AG08395 (cell line): ENCODE measurements at regions not wholly inside any gene's neighbourhood (a gene's known extent, or its start where the extent isn't known, plus 50 kb on each side); places are given as distances from the start of the nearest gene placed in this dataset.

Source experiments
- DNase-seq: peaks from one replicate; pipeline ENCODE4 v3.0.0; 2012; ENCODE audit warnings: mixed read lengths, low spot score

DNA sequence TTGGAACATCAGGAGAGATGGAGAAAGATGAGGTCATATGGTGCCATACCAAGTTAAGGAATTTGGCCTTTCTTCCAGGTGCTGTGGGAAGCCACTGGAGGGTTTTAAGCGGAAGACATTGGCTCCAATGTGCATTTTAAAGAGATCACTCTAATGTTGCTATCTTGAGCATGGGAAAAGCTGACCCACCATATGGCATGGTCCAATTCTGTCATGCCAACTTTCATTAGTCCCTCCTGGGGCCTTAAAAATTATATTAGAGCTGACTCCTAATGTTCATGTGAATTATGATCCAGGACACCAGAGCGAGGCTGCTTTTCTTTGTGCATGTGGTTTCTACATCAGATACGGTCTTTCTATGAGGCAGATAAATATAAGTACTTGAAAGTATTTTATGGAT is 335.0 kb upstream of the TSHZ2 start:
- no peak for DNase-seq

- DNase-seq: no peak
Observed at GRCh38 chr20:52631469-52631868, 340.7 kb upstream of the TSHZ2 start.

GRCh38 chr20:52630138-52630537 is 342.0 kb upstream of the TSHZ2 start:
- no peak for DNase-seq

DNA sequence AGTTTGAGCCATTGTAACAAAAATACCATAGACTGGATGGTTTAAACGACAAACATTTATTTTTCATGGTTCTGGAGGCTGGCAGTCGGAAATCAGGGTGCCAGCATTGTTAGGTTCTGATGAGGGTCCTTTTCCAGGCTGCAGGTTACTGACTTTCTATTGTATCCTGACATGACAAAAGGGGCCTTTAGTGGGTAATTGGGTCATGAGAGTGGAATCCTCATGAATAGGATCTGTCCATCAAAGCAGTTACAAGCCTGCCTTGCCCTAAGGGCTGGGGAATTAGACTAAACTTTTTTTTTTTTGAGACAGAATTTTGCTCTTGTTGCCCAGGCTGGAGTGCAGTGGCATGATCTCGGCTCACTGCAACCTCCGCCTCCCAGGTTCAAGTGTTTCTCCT is 347.9 kb upstream of the TSHZ2 start:
- DNase-seq: no peak

DNA sequence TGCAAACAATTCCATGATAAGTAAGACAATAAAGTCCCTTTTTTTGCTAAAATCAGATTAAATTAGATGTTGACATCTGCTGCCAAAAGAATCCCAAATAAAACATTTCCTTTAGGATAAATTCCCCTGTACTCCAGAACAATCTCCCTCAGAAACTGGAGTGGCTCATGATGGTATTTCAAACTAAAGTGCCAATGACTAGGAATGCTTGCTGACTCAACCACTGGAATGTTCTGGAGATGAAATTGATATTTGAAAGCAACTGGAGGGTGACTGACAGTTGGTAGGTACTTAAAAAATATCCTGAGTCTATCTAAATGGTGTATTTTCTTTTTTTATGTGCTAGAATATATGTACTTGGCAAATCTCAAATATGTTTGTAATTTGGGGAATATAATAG is 350.1 kb upstream of the TSHZ2 start:
- DNase-seq: peak; percentile 44

DNA sequence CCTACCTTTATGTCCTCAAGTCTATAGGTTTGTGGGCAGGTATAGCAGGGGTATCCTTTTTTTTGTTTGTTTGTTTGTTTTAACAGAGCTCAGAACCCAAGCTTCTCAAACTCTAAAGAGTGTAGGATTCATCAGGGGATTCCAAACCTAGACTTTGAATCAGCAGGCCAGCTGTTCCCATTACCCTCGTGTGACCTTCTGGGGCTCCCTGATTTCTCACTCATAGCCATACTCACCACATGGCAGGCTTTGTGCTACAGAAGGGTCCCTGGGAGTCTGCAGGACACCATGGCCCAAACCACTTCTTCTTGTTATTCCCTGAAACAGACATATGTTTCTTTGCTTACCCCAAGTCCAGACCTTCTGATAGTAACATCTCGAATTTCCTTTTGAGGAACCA is 350.8 kb upstream of the TSHZ2 start:
- DNase-seq: no peak

DNA sequence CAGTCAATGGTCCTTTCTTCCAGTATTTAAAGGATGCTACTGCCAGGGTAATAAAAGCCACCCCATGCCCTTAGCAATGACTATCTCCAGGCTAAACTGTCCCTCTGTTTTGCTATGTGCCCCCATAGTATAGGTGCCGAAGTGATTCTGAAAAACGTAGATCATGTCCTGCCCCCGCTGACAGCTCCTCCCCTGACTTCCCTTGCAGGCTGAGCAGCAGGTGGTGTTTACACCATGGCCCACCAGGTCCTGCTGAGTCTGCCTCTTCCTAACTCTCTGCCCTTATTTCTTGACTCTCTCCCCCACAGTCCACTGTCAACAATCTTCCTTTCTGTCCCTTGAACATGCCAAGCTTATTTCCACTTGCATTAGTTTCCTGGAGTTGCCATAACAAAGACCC is 352.5 kb upstream of the TSHZ2 start:
- no peak for DNase-seq

GRCh38 chr20:52619101-52619500 is 353.1 kb upstream of the TSHZ2 start:
- DNase-seq: no peak

DNA sequence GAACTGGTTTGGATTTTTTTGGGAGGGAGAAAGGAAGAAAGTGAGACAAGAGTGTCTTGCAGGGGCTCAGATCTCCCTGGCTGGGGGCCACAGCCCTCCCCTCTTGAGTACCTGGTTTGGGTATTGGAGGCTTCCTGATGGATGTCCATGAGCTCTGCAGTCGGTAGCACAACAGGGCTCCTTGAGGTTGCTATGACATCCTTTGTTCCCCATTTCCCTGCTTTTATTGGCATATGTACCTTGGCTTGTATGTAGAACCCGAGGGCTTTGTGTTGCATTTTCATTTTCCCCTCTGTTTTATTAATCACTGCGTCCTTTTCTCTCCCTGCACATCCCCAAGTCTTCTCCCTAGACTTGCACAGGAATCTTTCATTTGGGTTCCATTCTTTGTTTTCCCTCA is 355.5 kb upstream of the TSHZ2 start:
- DNase-seq: no peak

DNA sequence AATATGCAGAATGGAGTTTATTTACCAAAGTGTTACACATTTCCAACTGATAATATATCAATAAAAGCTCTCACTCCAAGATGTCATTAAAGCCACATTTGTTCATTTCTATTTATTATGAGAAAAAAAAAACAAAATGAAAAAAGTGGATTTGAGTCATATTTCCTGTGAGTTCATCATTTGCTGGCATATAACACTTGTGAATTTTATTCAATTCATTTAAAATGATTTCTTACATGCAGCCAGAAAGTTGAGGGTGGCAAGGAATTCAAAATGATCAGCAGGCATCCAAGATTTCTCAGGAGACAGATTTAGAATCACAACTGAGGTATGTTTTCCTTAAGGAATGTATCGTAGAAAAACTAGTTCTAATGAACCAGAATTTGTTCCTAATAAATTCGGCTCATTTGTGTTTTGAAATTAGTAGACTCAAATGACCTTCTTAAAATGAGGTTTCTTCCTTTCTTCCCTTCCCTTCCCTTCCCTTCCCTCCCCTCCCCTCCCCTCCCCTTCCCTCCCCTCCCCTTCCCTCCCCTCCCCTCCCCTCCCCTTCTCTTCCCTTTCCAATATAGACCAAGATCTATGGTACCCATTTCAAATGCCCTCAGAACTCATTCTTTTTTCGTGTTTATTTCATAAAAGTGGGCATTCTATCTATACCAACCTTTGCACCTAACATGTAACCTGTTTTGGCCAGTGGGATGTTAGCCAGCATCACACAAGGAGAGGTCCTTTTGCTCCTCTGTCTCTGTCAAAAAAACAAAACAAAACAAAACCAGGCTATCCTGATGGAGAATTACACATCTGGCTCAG is 357.9 kb upstream of the TSHZ2 start:
- DNase-seq: no peak

DNA sequence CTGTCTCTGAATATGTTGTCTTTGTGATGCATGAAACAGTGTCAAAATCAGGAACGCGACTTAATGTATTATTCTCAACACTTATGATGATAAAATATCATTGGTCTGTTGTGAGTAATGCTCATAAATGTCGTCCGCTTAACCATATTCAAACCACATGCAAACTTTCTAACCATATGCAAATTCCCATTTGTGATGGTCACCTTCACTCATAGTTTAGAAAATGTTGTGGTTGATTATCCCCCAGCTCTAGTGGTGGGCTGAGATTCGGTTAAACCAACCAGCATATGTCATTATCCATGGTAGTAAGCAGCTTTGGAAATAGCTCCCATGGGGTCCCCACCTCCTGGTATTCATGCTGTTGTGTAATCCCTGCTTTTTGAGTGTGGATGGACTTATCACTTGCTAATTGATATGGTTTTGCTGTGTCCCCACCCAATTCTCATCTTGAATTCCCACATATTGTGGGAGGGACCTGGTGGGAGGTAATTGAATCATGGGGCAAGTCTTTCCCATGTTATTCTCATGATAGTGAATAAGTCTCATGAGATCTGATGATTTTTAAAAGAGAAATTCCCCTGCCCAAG is 360.0 kb upstream of the TSHZ2 start:
- DNase-seq: no peak

GRCh38 chr20:52610749-52611148 is 361.4 kb upstream of the TSHZ2 start:
- no peak for DNase-seq

DNA sequence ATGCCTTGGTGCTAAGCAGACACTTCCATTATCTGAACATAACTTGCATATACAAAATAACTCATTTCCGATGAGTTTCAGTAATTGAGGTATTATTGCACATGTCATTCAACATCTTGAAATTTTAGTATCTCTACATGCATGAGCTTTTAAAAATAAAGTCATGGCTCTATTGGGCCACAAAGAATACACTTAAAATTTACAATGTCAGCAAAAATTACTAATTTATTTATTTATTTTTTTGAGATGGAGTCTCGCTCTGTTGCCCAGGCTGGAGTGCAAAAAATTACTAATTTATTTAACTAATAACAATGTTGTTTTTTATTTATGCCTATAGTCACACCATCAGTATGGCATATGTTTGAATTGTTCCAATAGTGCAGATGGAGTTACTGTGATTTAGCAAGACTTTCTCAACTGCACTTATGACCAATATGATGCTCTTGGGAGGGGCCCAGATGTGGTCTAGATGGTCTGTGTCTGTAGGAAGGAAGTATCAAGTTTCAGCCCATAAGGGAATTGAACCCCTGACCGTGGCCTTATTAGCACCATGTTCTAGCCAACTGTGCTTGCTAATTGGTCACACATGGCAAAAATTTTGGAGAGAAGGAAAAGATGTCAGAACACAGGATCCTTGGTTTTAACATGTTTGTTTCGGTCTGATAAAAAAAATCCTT is 370.7 kb upstream of the TSHZ2 start:
- DNase-seq: peak; percentile 6

DNA sequence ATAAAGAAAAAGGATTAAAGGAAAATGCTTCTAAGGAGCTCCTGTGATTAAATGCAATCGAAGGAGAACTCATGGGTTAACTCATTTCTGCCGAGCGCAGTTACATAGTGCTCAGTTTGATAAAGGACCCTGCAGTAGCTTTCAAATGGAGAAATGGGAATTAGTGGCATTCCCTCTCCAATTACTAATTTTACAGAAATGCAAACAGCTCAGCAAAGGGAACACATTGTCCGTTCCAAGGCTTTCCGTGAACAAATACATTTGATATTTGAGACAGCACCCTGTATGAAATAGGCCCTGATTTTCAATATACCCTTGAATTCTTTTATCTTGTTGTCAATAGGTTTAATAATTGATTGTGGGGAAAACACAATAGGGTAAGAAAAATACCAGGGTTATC is 375.9 kb upstream of the TSHZ2 start:
- no peak for DNase-seq

GRCh38 chr20:52595518-52595917 is 376.6 kb upstream of the TSHZ2 start:
- DNase-seq: no peak

DNA sequence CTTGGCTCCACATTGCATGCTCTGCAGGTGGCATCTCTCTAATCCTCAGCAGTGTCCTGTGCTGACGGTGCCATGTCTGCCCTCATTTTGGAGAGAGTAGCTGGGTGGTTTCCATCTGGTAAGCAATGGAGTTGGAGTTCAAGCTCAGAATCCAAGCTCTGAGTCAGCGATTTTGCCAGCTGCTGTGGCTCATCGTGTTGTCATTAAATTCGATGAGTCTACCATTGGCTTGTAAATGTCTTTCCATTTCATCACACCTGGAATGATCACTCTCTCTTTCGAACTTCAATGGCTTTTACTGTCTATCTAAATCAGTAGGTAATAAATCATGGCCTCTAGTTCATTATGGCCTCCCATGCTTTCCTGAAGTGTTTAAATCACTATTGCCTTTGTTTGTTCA is 378.5 kb upstream of the TSHZ2 start:
- DNase-seq: peak; percentile 22

DNA sequence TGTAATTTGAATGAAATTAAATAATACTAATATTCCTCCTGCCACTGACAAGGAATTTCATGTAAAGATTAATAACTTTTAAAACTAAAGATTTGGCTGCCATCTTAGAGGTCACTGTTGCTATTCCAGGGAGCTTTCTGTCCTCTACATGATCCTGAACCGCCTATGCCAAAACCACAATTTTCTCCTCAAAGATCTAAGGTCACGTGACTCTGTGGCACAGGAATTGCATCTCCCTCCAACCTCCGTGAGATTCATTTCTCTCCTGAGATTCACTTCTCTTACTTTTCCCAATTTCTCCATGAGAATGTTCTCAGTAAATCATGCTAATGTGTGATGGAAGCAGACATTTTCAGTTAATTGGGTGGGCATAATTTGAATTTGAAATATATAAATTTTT is 379.6 kb upstream of the TSHZ2 start:
- DNase-seq: no peak

GRCh38 chr20:52590100-52590499 is 382.1 kb upstream of the TSHZ2 start:
- DNase-seq: no peak

DNA sequence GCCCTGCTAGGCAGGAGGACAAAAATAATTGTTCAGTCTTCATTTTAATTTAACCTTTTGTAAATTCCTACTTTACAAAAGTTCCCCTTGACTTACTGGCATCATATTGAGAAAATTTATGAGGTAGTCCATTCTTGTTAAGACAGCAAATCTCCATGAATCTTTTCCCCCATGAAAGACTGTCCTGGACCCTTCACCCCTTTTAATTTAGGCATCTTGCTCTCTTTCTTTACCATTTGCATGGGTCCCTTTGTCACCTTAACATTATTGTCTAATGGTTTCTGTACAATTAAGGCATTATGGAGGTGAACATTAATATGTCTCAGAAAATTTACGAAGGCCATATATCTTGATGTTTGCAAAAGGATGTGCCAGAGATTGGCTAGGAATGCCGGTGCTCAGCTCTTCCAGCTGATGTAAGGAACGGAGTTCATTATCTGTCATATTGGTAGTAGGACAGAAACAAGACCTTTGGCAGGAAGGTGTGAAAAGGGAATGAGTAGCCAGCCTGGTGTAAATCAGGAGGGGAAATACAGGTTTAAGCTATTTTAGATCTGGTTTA is 382.8 kb upstream of the TSHZ2 start:
- no peak for DNase-seq

GRCh38 chr20:52586660-52587059 is 385.5 kb upstream of the TSHZ2 start:
- DNase-seq: no peak

DNA sequence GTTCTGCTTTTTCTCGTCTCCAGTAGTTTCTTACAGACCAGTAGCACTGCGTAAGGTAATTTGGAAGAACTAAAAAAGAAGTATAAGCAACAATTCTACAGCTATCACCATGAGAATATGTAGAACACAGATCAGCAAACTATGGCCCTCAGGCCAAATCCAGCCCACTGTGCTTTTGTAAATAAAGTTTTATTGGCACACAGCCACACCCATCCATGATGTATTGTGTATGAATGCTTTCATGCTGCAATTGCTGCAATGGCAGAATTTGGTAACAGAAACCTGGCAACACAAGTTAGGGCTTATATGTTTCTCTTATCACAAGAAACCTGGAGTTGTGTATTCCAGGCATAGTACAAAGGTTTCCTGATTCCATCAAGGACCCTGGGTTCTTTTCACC is 386.8 kb upstream of the TSHZ2 start:
- DNase-seq: no peak

GRCh38 chr20:52578559-52578958 is 387.0 kb upstream of the ZFP64 start:
- no peak for DNase-seq

DNA sequence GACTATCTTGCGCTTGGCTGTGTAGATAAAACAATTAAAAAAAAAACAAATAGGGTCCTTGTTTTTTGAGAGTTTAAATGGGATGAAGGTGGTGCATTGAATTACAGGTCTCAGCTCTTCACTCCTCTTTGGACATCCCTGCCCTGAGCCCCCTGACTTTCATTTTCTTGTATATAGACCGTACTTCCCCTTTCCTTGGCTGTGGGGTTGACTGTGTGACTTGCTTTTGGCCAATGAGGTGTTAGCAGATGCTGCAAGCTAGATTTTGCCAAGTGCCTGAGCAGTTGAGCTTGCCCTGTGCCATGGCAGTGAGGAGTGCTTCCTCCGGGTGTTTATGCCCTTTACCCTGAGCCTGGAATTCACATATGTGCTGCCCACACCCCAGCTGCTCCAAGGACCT is 386.1 kb upstream of the ZFP64 start:
- DNase-seq: no peak
